Osteoblast (primary cell): ENCODE measurements at regions not wholly inside any gene's neighbourhood (a gene's known extent, or its start where the extent isn't known, plus 50 kb on each side); places are given as distances from the start of the nearest gene placed in this dataset.

Experiments used
- DNase-seq: peaks from one replicate; pipeline ENCODE4 v3.0.0; 2011; ENCODE audit warnings: low spot score, mixed read lengths; ENCODE audit not compliant: insufficient read length; ENCODE audit errors: missing footprints
- H2AFZ ChIP-seq: 2 replicates; pipeline ENCODE4 v1.6.0; 2011; ENCODE audit warnings: mild to moderate bottlenecking, low read length
- H3K27ac ChIP-seq: 2 replicates; pipeline ENCODE4 v1.5.1; 2011; ENCODE audit warnings: mild to moderate bottlenecking, low read depth, low read length, moderate library complexity
- H3K27me3 ChIP-seq: 2 replicates; pipeline ENCODE4 v1.6.0; 2012; ENCODE audit warnings: mild to moderate bottlenecking, control low read depth, inconsistent platforms, low read length, moderate library complexity; ENCODE audit not compliant: insufficient read depth
- H3K36me3 ChIP-seq: 2 replicates; pipeline ENCODE4 v1.5.1; 2011; ENCODE audit warnings: mild to moderate bottlenecking, low read length, control low read depth, moderate library complexity; ENCODE audit not compliant: insufficient read depth
- H3K4me1 ChIP-seq: 2 replicates; pipeline ENCODE4 v1.5.1; 2011; ENCODE audit warnings: mild to moderate bottlenecking, low read length, control low read depth, moderate library complexity; ENCODE audit not compliant: insufficient read depth
- H3K4me2 ChIP-seq: 2 replicates; pipeline ENCODE4 v1.6.0; 2011; ENCODE audit warnings: mild to moderate bottlenecking, low read length; ENCODE audit not compliant: insufficient read depth
- H3K4me3 ChIP-seq: fragments of 200-600 bp; sonication (generic); 3 replicates; pipeline ENCODE4 v1.5.1; 2012; ENCODE audit warnings: mild to moderate bottlenecking, low read length, inconsistent platforms; ENCODE audit not compliant: insufficient read depth
- H3K79me2 ChIP-seq: 2 replicates; pipeline ENCODE4 v1.6.0; 2012; ENCODE audit warnings: mild to moderate bottlenecking, low read length, control low read depth, inconsistent platforms; ENCODE audit not compliant: insufficient read depth
- H3K9me3 ChIP-seq: 2 replicates; pipeline ENCODE4 v1.5.1; 2011; ENCODE audit warnings: low read depth, low read length, control low read depth
- H4K20me1 ChIP-seq: 2 replicates; pipeline ENCODE4 v1.6.0; 2012; ENCODE audit warnings: mild to moderate bottlenecking, low read length, control low read depth; ENCODE audit not compliant: insufficient read depth
- CTCF ChIP-seq: IDR thresholded peaks from 2 replicates; pipeline ENCODE4 v1.5.1; 2011; ENCODE audit warnings: mild to moderate bottlenecking, low read depth, low read length, moderate library complexity; ENCODE audit errors: extremely low read depth

GRCh38 chr3:190984502-190985244 lies 122.2 kb upstream of the GMNC start:
- Histone ChIP-seq H3K27ac (no peak overlapping the region), H4K20me1 (no peaks in the 10 kb centered on the region), H3K36me3 (no peaks in the 10 kb centered on the region), H2AFZ (no peak overlapping the region), H3K4me1 (no peaks in the 10 kb centered on the region), H3K4me2 (no peak overlapping the region), H3K27me3 (no peaks in the 10 kb centered on the region), H3K79me2 (no peaks in the 10 kb centered on the region), H3K9me3 (no peaks in the 10 kb centered on the region), H3K4me3 (no peak overlapping the region)
- DNase-seq, result no peak
- no peak for TF ChIP-seq CTCF

- no peaks in the 10 kb centered on the region for H3K27me3 ChIP-seq
- H3K4me2 ChIP-seq, result no peak overlapping the region
- no peak for TF ChIP-seq CTCF
- no peak overlapping the region for H2AFZ ChIP-seq
- H3K79me2 ChIP-seq, result no peaks in the 10 kb centered on the region
- H3K27ac ChIP-seq, result no peak overlapping the region
- no peaks in the 10 kb centered on the region for H4K20me1 ChIP-seq
- H3K4me3 ChIP-seq, result no peak overlapping the region
- H3K4me1 ChIP-seq, result no peaks in the 10 kb centered on the region
- H3K36me3 ChIP-seq, result no peaks in the 10 kb centered on the region
- no peak for DNase-seq
- H3K9me3 ChIP-seq, result no peaks in the 10 kb centered on the region
These were observed 121.4 kb upstream of the GMNC start for GRCh38 chr3:190983875-190984274.

GRCh38 chr3:190973771-190974170 lies 111.3 kb upstream of the GMNC start:
- H3K4me3 ChIP-seq, result no peak overlapping the region
- no peak for DNase-seq
- H4K20me1 ChIP-seq, result no peaks in the 10 kb centered on the region
- no peaks in the 10 kb centered on the region for H3K4me1 ChIP-seq
- no peak overlapping the region for H3K27ac ChIP-seq
- no peaks in the 10 kb centered on the region for H3K27me3 ChIP-seq
- no peak overlapping the region for H3K4me2 ChIP-seq
- no peaks in the 10 kb centered on the region for H3K79me2 ChIP-seq
- TF ChIP-seq CTCF, result no peak
- no peaks in the 10 kb centered on the region for H3K9me3 ChIP-seq
- no peak overlapping the region for H2AFZ ChIP-seq
- no peaks in the 10 kb centered on the region for H3K36me3 ChIP-seq

- Histone ChIP-seq H3K9me3 (no peaks in the 10 kb centered on the region), H3K79me2 (no peaks in the 10 kb centered on the region), H3K4me2 (no peak overlapping the region), H3K4me3 (no peak overlapping the region), H2AFZ (no peak overlapping the region), H3K27me3 (no peaks in the 10 kb centered on the region), H3K27ac (no peak overlapping the region), H3K36me3 (no peaks in the 10 kb centered on the region), H3K4me1 (no peaks in the 10 kb centered on the region), H4K20me1 (no peaks in the 10 kb centered on the region)
- no peak for TF ChIP-seq CTCF
- peak; percentile 5 for DNase-seq
These were observed 110.4 kb upstream of the GMNC start for GRCh38 chr3:190972840-190973270.
